ENCODE measurements at regions not wholly inside any gene's neighbourhood (a gene's known extent, or its start where the extent isn't known, plus 50 kb on each side); places are given as distances from the start of the nearest gene placed in this dataset.

GRCh38 chr1:229882621-229883020 lies 184.4 kb upstream of the GALNT2 start:
- Mint-ChIP-seq H3K27me3 (ENCODE audit: insufficient read depth, unreplicated experiment) (peaks cover 8% of the 10 kb centered on the region), H3K9me3 (ENCODE audit: unreplicated experiment) (no peaks in the 10 kb centered on the region), H3K4me3 (ENCODE audit: unreplicated experiment) (no peak overlapping the region), H3K36me3 (ENCODE audit: insufficient read depth, unreplicated experiment) (no peaks in the 10 kb centered on the region), H3K27ac (ENCODE audit: unreplicated experiment) (no peak overlapping the region), H3K4me1 (ENCODE audit: low read depth, unreplicated experiment) (no peaks in the 10 kb centered on the region)
- Histone ChIP-seq H3K27me3 (replicated peaks; ENCODE audit: control insufficient read depth, insufficient read depth, low read length) (no peaks in the 10 kb centered on the region; the same call in 1 of the 2 replicates), H3K36me3 (ENCODE audit: control insufficient read depth, insufficient read depth, low read length) (no peaks in the 10 kb centered on the region; the same call in 1 of the 2 replicates), H3K4me3 (ENCODE audit: low read depth, low read length) (no peak overlapping the region), H3K9me3 (no peaks in the 10 kb centered on the region), H3K4me1 (no peaks in the 10 kb centered on the region)
- no TSS peak for BruUV-seq (replicated peaks)
- POLR2A ChIA-PET = no interaction called here
- intact Hi-C loops (cut with micrococcal nuclease; ENCODE audit: unreplicated experiment) = no loop called here
- DNase-seq = no peak
- CTCF ChIA-PET = no interaction called here
- TF ChIP-seq CTCF (IDR thresholded peaks at IDR 0.05; ENCODE audit: insufficient read depth in 1 of 2, low read depth in 1 of 2, low read length in 1 of 2, severe bottlenecking in 1 of 2, unreplicated experiment in 1 of 2) = no peak

- Histone ChIP-seq H3K36me3 (ENCODE audit: control insufficient read depth, insufficient read depth, low read length) (no peaks in the 10 kb centered on the region; the same call in 1 of the 2 replicates), H3K9me3 (no peaks in the 10 kb centered on the region), H3K4me3 (ENCODE audit: low read depth, low read length) (no peak overlapping the region), H3K4me1 (no peaks in the 10 kb centered on the region), H3K27me3 (replicated peaks; ENCODE audit: control insufficient read depth, insufficient read depth, low read length) (no peaks in the 10 kb centered on the region; the same call in 1 of the 2 replicates)
- DNase-seq = no peak
- Mint-ChIP-seq H3K4me1 (ENCODE audit: low read depth, unreplicated experiment) (no peaks in the 10 kb centered on the region), H3K27ac (ENCODE audit: unreplicated experiment) (no peak overlapping the region), H3K4me3 (ENCODE audit: unreplicated experiment) (no peak overlapping the region), H3K36me3 (ENCODE audit: insufficient read depth, unreplicated experiment) (no peaks in the 10 kb centered on the region), H3K27me3 (ENCODE audit: insufficient read depth, unreplicated experiment) (peaks cover 6% of the 10 kb centered on the region), H3K9me3 (ENCODE audit: unreplicated experiment) (no peaks in the 10 kb centered on the region)
- TF ChIP-seq CTCF (IDR thresholded peaks at IDR 0.05; ENCODE audit: insufficient read depth in 1 of 2, low read depth in 1 of 2, low read length in 1 of 2, severe bottlenecking in 1 of 2, unreplicated experiment in 1 of 2) = no peak
- BruUV-seq (replicated peaks) = no TSS peak
- intact Hi-C loops (cut with micrococcal nuclease; ENCODE audit: unreplicated experiment) = no loop called here
- CTCF ChIA-PET = no interaction called here
- POLR2A ChIA-PET = no interaction called here
Observed at GRCh38 chr1:229883504-229884200, 183.4 kb upstream of the GALNT2 start.

GRCh38 chr1:229884765-229885164 lies 182.3 kb upstream of the GALNT2 start:
- no TSS peak for BruUV-seq (replicated peaks)

More at GRCh38 chr1:229884765-229885164, 182.3 kb upstream of the GALNT2 start:
- Mint-ChIP-seq H3K4me3 (ENCODE audit: unreplicated experiment) (no peak overlapping the region), H3K4me1 (ENCODE audit: low read depth, unreplicated experiment) (no peaks in the 10 kb centered on the region), H3K9me3 (ENCODE audit: unreplicated experiment) (no peaks in the 10 kb centered on the region), H3K27me3 (ENCODE audit: insufficient read depth, unreplicated experiment) (peaks cover 4% of the 10 kb centered on the region), H3K27ac (ENCODE audit: unreplicated experiment) (no peak overlapping the region), H3K36me3 (ENCODE audit: insufficient read depth, unreplicated experiment) (no peaks in the 10 kb centered on the region)
- intact Hi-C loops (cut with micrococcal nuclease; ENCODE audit: unreplicated experiment) = no loop called here
- H3K4me1 ChIP-seq = no peaks in the 10 kb centered on the region
- CTCF ChIA-PET = no interaction called here
- no peaks in the 10 kb centered on the region; the same call in 1 of the 2 replicates for H3K36me3 ChIP-seq (ENCODE audit: control insufficient read depth, insufficient read depth, low read length)
- no peaks in the 10 kb centered on the region for H3K9me3 ChIP-seq
- H3K27me3 ChIP-seq (replicated peaks; ENCODE audit: control insufficient read depth, insufficient read depth, low read length) = no peaks in the 10 kb centered on the region; the same call in 1 of the 2 replicates
- POLR2A ChIA-PET = no interaction called here
- DNase-seq = peak in 1 of 2 experiments; percentile 12
- H3K4me3 ChIP-seq (ENCODE audit: low read depth, low read length) = no peak overlapping the region
- TF ChIP-seq CTCF (IDR thresholded peaks at IDR 0.05; ENCODE audit: insufficient read depth in 1 of 2, low read depth in 1 of 2, low read length in 1 of 2, severe bottlenecking in 1 of 2, unreplicated experiment in 1 of 2) = peak in 1 of 2 experiments; percentile 28

Data from Caco-2 (cell line).